ENCODE measurements at regions not wholly inside any gene's neighbourhood (a gene's known extent, or its start where the extent isn't known, plus 50 kb on each side); places are given as distances from the start of the nearest gene placed in this dataset.

- no peaks in the 10 kb centered on the region for H3K36me3 Mint-ChIP-seq (ENCODE audit: low read depth)
- no peak overlapping the region for H3K4me3 Mint-ChIP-seq
- H3K27ac Mint-ChIP-seq: no peak overlapping the region
- no peaks in the 10 kb centered on the region for H3K27me3 Mint-ChIP-seq
- H3K9me3 Mint-ChIP-seq: no peaks in the 10 kb centered on the region
- no peaks in the 10 kb centered on the region for H3K4me1 Mint-ChIP-seq (ENCODE audit: low read depth)
- intact Hi-C loops (cut with micrococcal nuclease): no loop called here
Observed at GRCh38 chr2:10183146-10183675, 60.7 kb downstream of the RRM2 start.

GRCh38 chr2:10184421-10184820 is 61.9 kb downstream of the RRM2 start:
- intact Hi-C loops (cut with micrococcal nuclease): no loop called here
- no peaks in the 10 kb centered on the region for H3K4me1 Mint-ChIP-seq (ENCODE audit: low read depth)
- H3K4me3 Mint-ChIP-seq: no peak overlapping the region
- no peaks in the 10 kb centered on the region for H3K36me3 Mint-ChIP-seq (ENCODE audit: low read depth)
- H3K27me3 Mint-ChIP-seq: no peaks in the 10 kb centered on the region
- H3K9me3 Mint-ChIP-seq: peaks cover 1% of the 10 kb centered on the region
- H3K27ac Mint-ChIP-seq: no peak overlapping the region

GRCh38 chr2:10185046-10185445 is 62.5 kb downstream of the RRM2 start:
- no peaks in the 10 kb centered on the region for H3K36me3 Mint-ChIP-seq (ENCODE audit: low read depth)
- H3K4me3 Mint-ChIP-seq: no peak overlapping the region
- no peak overlapping the region for H3K27ac Mint-ChIP-seq
- H3K27me3 Mint-ChIP-seq: no peaks in the 10 kb centered on the region
- H3K9me3 Mint-ChIP-seq: peaks cover 7% of the 10 kb centered on the region
- H3K4me1 Mint-ChIP-seq (ENCODE audit: low read depth): no peaks in the 10 kb centered on the region
- intact Hi-C loops (cut with micrococcal nuclease): no loop called here

GRCh38 chr2:10185755-10186154 is 63.2 kb downstream of the RRM2 start:
- Mint-ChIP-seq H3K27me3 (no peaks in the 10 kb centered on the region), H3K4me3 (no peak overlapping the region), H3K9me3 (peaks cover 11% of the 10 kb centered on the region), H3K27ac (no peak overlapping the region), H3K4me1 (ENCODE audit: low read depth) (no peaks in the 10 kb centered on the region), H3K36me3 (ENCODE audit: low read depth) (no peaks in the 10 kb centered on the region)
- intact Hi-C loops (cut with micrococcal nuclease): no loop called here

- Mint-ChIP-seq H3K9me3 (peaks cover 11% of the 10 kb centered on the region), H3K36me3 (ENCODE audit: low read depth) (no peaks in the 10 kb centered on the region), H3K4me3 (no peak overlapping the region), H3K27ac (no peak overlapping the region), H3K4me1 (ENCODE audit: low read depth) (no peaks in the 10 kb centered on the region), H3K27me3 (no peaks in the 10 kb centered on the region)
- intact Hi-C loops (cut with micrococcal nuclease): no loop called here
Observed at GRCh38 chr2:10186868-10187535, 64.5 kb downstream of the RRM2 start.

GRCh38 chr2:10187661-10188060 is 65.1 kb downstream of the RRM2 start:
- intact Hi-C loops (cut with micrococcal nuclease): no loop called here
- Mint-ChIP-seq H3K4me1 (ENCODE audit: low read depth) (no peaks in the 10 kb centered on the region), H3K27me3 (no peaks in the 10 kb centered on the region), H3K36me3 (ENCODE audit: low read depth) (no peaks in the 10 kb centered on the region), H3K4me3 (no peak overlapping the region), H3K27ac (no peak overlapping the region), H3K9me3 (peaks cover 11% of the 10 kb centered on the region)

GRCh38 chr2:10188211-10188610 is 65.7 kb downstream of the RRM2 start:
- no peaks in the 10 kb centered on the region for H3K4me1 Mint-ChIP-seq (ENCODE audit: low read depth)
- H3K9me3 Mint-ChIP-seq: peaks cover 11% of the 10 kb centered on the region
- intact Hi-C loops (cut with micrococcal nuclease): no loop called here
- H3K27ac Mint-ChIP-seq: no peak overlapping the region
- H3K36me3 Mint-ChIP-seq (ENCODE audit: low read depth): no peaks in the 10 kb centered on the region
- no peak overlapping the region for H3K4me3 Mint-ChIP-seq
- H3K27me3 Mint-ChIP-seq: no peaks in the 10 kb centered on the region

GRCh38 chr2:10188729-10189305 is 66.3 kb downstream of the RRM2 start:
- Mint-ChIP-seq H3K9me3 (peaks cover 11% of the 10 kb centered on the region), H3K27me3 (no peaks in the 10 kb centered on the region), H3K4me3 (no peak overlapping the region), H3K27ac (no peak overlapping the region), H3K4me1 (ENCODE audit: low read depth) (no peaks in the 10 kb centered on the region), H3K36me3 (ENCODE audit: low read depth) (no peaks in the 10 kb centered on the region)
- intact Hi-C loops (cut with micrococcal nuclease): no loop called here

GRCh38 chr2:10190255-10190654 is 67.7 kb downstream of the RRM2 start:
- peaks cover 11% of the 10 kb centered on the region for H3K9me3 Mint-ChIP-seq
- H3K36me3 Mint-ChIP-seq (ENCODE audit: low read depth): peaks cover 3% of the 10 kb centered on the region
- intact Hi-C loops (cut with micrococcal nuclease): no loop called here
- no peaks in the 10 kb centered on the region for H3K27me3 Mint-ChIP-seq
- H3K4me1 Mint-ChIP-seq (ENCODE audit: low read depth): no peaks in the 10 kb centered on the region
- no peak overlapping the region for H3K27ac Mint-ChIP-seq
- no peak overlapping the region for H3K4me3 Mint-ChIP-seq

- peaks cover 5% of the 10 kb centered on the region for H3K36me3 Mint-ChIP-seq (ENCODE audit: low read depth)
- H3K27me3 Mint-ChIP-seq: no peaks in the 10 kb centered on the region
- H3K4me1 Mint-ChIP-seq (ENCODE audit: low read depth): no peaks in the 10 kb centered on the region
- no peak overlapping the region for H3K4me3 Mint-ChIP-seq
- H3K27ac Mint-ChIP-seq: no peak overlapping the region
- H3K9me3 Mint-ChIP-seq: peaks cover 11% of the 10 kb centered on the region
- intact Hi-C loops (cut with micrococcal nuclease): no loop called here
Observed at GRCh38 chr2:10190737-10191532, 68.4 kb downstream of the RRM2 start.

GRCh38 chr2:10191554-10191953 is 69.0 kb downstream of the RRM2 start:
- Mint-ChIP-seq H3K4me3 (no peak overlapping the region), H3K9me3 (peaks cover 11% of the 10 kb centered on the region), H3K27ac (no peak overlapping the region), H3K27me3 (no peaks in the 10 kb centered on the region), H3K4me1 (ENCODE audit: low read depth) (no peaks in the 10 kb centered on the region), H3K36me3 (ENCODE audit: low read depth) (peaks cover 5% of the 10 kb centered on the region)
- intact Hi-C loops (cut with micrococcal nuclease): no loop called here

- Mint-ChIP-seq H3K9me3 (peaks cover 11% of the 10 kb centered on the region), H3K27me3 (no peaks in the 10 kb centered on the region), H3K36me3 (ENCODE audit: low read depth) (peaks cover 5% of the 10 kb centered on the region), H3K4me3 (no peak overlapping the region), H3K27ac (no peak overlapping the region), H3K4me1 (ENCODE audit: low read depth) (no peaks in the 10 kb centered on the region)
- intact Hi-C loops (cut with micrococcal nuclease): no loop called here
Observed at GRCh38 chr2:10192392-10193015, 70.0 kb downstream of the RRM2 start.

GRCh38 chr2:10193276-10193795 is 70.8 kb downstream of the RRM2 start:
- intact Hi-C loops (cut with micrococcal nuclease): no loop called here
- peaks cover 5% of the 10 kb centered on the region for H3K36me3 Mint-ChIP-seq (ENCODE audit: low read depth)
- no peak overlapping the region for H3K4me3 Mint-ChIP-seq
- no peaks in the 10 kb centered on the region for H3K27me3 Mint-ChIP-seq
- no peaks in the 10 kb centered on the region for H3K4me1 Mint-ChIP-seq (ENCODE audit: low read depth)
- H3K27ac Mint-ChIP-seq: no peak overlapping the region
- H3K9me3 Mint-ChIP-seq: peaks cover 11% of the 10 kb centered on the region

Measured in dendritic cell treated with granulocyte-macrophage colony-stimulating factor and Interleukin-4, amounts not matched to agents 40 ng/mL and 50 ng/mL, for 4 days (primary cell).